ENCODE measurements at regions not wholly inside any gene's neighbourhood (a gene's known extent, or its start where the extent isn't known, plus 50 kb on each side); places are given as distances from the start of the nearest gene placed in this dataset.

GRCh38 chr2:215884451-215885087 is 128.8 kb downstream of the MREG start:
- H3K27ac ChIP-seq (ENCODE audit: low read depth in 2 of 2, low read length in 1 of 2): 0 out of 4 replicates have a peak overlapping the region, but pooled peaks of 1 of the 2 experiments have one; percentile 3
- H3K4me1 ChIP-seq (ENCODE audit: control insufficient read depth in 1 of 2, insufficient read depth in 2 of 2, low read depth in 1 of 2, low read length in 1 of 2): peaks cover 0 to 21% of the 10 kb centered on the region in 2 experiments; a peak in 1 of 4 replicates
- 82% methylated on average over 4 of the region's 4 CpGs for WGBS (ENCODE audit: low lambda C conversion rate)
- no peaks in the 10 kb centered on the region for H4K20me1 ChIP-seq (ENCODE audit: insufficient read depth)
- peaks cover 11% of the 10 kb centered on the region for H3F3A ChIP-seq (replicated peaks; ENCODE audit: insufficient read depth)
- no peak for DNase-seq
- TF ChIP-seq NFIC (IDR thresholded peaks at IDR 0.05; ENCODE audit: borderline replicate concordance) (no peak), MEF2A (IDR thresholded peaks at IDR 0.05; ENCODE audit: borderline replicate concordance, low read depth) (no peak), GATA2 (CRISPR knock-in tag; IDR thresholded peaks at IDR 0.05) (no peak), TCF12 (IDR thresholded peaks at IDR 0.05) (no peak), MXI1 (IDR thresholded peaks at IDR 0.05; ENCODE audit: low read depth, low read length) (no peak), RAD21 (IDR thresholded peaks at IDR 0.05; ENCODE audit: low read length) (no peak), NRF1 (IDR thresholded peaks at IDR 0.05; ENCODE audit: low read depth, low read length) (no peak), RXRA (IDR thresholded peaks at IDR 0.05; ENCODE audit: borderline replicate concordance, low read depth) (no peak), GABPA (IDR thresholded peaks at IDR 0.05; ENCODE audit: low read depth) (no peak), RCOR1 (IDR thresholded peaks at IDR 0.05; ENCODE audit: low read length) (no peak), YY1 (IDR thresholded peaks at IDR 0.05; ENCODE audit: low read depth) (no peak), ELF1 (IDR thresholded peaks at IDR 0.05) (no peak), USF1 (IDR thresholded peaks at IDR 0.05; ENCODE audit: borderline replicate concordance, low read depth) (no peak), TAF1 (IDR thresholded peaks at IDR 0.05; ENCODE audit: borderline replicate concordance, low read depth, low read length) (no peak), SMC3 (IDR thresholded peaks at IDR 0.05; ENCODE audit: low read depth, low read length) (no peak)
- TF ChIP-seq, protein P1, sequence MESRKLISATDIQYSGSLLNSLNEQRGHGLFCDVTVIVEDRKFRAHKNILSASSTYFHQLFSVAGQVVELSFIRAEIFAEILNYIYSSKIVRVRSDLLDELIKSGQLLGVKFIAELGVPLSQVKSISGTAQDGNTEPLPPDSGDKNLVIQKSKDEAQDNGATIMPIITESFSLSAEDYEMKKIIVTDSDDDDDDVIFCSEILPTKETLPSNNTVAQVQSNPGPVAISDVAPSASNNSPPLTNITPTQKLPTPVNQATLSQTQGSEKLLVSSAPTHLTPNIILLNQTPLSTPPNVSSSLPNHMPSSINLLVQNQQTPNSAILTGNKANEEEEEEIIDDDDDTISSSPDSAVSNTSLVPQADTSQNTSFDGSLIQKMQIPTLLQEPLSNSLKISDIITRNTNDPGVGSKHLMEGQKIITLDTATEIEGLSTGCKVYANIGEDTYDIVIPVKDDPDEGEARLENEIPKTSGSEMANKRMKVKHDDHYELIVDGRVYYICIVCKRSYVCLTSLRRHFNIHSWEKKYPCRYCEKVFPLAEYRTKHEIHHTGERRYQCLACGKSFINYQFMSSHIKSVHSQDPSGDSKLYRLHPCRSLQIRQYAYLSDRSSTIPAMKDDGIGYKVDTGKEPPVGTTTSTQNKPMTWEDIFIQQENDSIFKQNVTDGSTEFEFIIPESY (IDR thresholded peaks at IDR 0.05; ENCODE audit: borderline replicate concordance, low read depth): no peak
- TF ChIP-seq, protein P2, sequence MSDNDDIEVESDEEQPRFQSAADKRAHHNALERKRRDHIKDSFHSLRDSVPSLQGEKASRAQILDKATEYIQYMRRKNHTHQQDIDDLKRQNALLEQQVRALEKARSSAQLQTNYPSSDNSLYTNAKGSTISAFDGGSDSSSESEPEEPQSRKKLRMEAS (IDR thresholded peaks at IDR 0.05; ENCODE audit: low read depth): no peak
- TF ChIP-seq, protein P3, sequence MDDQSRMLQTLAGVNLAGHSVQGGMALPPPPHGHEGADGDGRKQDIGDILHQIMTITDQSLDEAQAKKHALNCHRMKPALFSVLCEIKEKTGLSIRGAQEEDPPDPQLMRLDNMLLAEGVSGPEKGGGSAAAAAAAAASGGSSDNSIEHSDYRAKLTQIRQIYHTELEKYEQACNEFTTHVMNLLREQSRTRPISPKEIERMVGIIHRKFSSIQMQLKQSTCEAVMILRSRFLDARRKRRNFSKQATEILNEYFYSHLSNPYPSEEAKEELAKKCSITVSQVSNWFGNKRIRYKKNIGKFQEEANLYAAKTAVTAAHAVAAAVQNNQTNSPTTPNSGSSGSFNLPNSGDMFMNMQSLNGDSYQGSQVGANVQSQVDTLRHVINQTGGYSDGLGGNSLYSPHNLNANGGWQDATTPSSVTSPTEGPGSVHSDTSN (IDR thresholded peaks at IDR 0.05): no peak
- TF ChIP-seq, protein P4, sequence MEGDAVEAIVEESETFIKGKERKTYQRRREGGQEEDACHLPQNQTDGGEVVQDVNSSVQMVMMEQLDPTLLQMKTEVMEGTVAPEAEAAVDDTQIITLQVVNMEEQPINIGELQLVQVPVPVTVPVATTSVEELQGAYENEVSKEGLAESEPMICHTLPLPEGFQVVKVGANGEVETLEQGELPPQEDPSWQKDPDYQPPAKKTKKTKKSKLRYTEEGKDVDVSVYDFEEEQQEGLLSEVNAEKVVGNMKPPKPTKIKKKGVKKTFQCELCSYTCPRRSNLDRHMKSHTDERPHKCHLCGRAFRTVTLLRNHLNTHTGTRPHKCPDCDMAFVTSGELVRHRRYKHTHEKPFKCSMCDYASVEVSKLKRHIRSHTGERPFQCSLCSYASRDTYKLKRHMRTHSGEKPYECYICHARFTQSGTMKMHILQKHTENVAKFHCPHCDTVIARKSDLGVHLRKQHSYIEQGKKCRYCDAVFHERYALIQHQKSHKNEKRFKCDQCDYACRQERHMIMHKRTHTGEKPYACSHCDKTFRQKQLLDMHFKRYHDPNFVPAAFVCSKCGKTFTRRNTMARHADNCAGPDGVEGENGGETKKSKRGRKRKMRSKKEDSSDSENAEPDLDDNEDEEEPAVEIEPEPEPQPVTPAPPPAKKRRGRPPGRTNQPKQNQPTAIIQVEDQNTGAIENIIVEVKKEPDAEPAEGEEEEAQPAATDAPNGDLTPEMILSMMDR (IDR thresholded peaks at IDR 0.05): no peak
- no peak overlapping the region for H3K9ac ChIP-seq
- H3K9me3 ChIP-seq: no peaks in the 10 kb centered on the region
- H3K79me2 ChIP-seq (ENCODE audit: insufficient read depth): no peaks in the 10 kb centered on the region
- no peak overlapping the region for H2AFZ ChIP-seq (ENCODE audit: low read depth)
- ChIA-PET POLR2A (no interaction called here), CTCF (interaction anchor here (0.9 to 1.8 kb wide), 2 partner anchors 9 to 25 kb away, joined by 3 to 5 read pairs; no protein-coding TSS in a partner anchor)
- H3K27me3 ChIP-seq (ENCODE audit: insufficient read depth): no peaks in the 10 kb centered on the region
- no peak overlapping the region for H3K4me3 ChIP-seq (ENCODE audit: low read depth in 2 of 2, low read length in 1 of 2)
- no peak overlapping the region for H3K4me2 ChIP-seq
- H3K36me3 ChIP-seq (replicated peaks in 1 of 2; ENCODE audit: control insufficient read depth in 1 of 2, insufficient read depth in 2 of 2, low read length in 1 of 2): no peaks in the 10 kb centered on the region
- no peaks in the 10 kb centered on the region for H3K9me2 ChIP-seq

Data from SK-N-SH (cell line).